OCI-LY1 (cell line): ENCODE measurements at regions not wholly inside any gene's neighbourhood (a gene's known extent, or its start where the extent isn't known, plus 50 kb on each side); places are given as distances from the start of the nearest gene placed in this dataset.

Source experiments
- H2AFZ ChIP-seq: fragments of 200-600 bp; sonication (generic), shearing (Covaris generic); 2 replicates; pipeline ENCODE4 v1.6.0; 2014; ENCODE audit warnings: antibody characterized with exemption, mild to moderate bottlenecking, low read length
- H3F3A ChIP-seq: fragments of 200-600 bp; sonication (generic), shearing (Covaris generic); 2 replicates; pipeline ENCODE4 v1.6.0; 2014; ENCODE audit warnings: mild to moderate bottlenecking, antibody characterized with exemption, low read length, moderate library complexity; ENCODE audit not compliant: insufficient read depth
- H3K27ac ChIP-seq: fragments of 200-600 bp; sonication (generic); 2 replicates; pipeline ENCODE4 v1.5.1; 2014; ENCODE audit warnings: low read length, mixed run types, mild to moderate bottlenecking, low read depth; ENCODE audit not compliant: poor library complexity, severe bottlenecking
- H3K27me3 ChIP-seq: fragments of 200-600 bp; sonication (generic); 2 replicates; pipeline ENCODE4 v1.6.0; 2014; ENCODE audit warnings: antibody characterized with exemption, mild to moderate bottlenecking, low read length, moderate library complexity; ENCODE audit not compliant: insufficient read depth
- H3K36me3 ChIP-seq: fragments of 200-600 bp; sonication (generic); 2 replicates; pipeline ENCODE4 v1.6.1; 2014; ENCODE audit warnings: mild to moderate bottlenecking, antibody characterized with exemption, low read length, moderate library complexity, mixed read lengths; ENCODE audit not compliant: insufficient read depth
- H3K4me1 ChIP-seq: fragments of 200-600 bp; sonication (generic); 2 replicates; pipeline ENCODE4 v1.5.1; 2014; ENCODE audit warnings: mild to moderate bottlenecking, low read length, moderate library complexity; ENCODE audit not compliant: insufficient read depth, severe bottlenecking
- H3K4me2 ChIP-seq: fragments of 200-600 bp; sonication (generic), shearing (Covaris generic); 2 replicates; pipeline ENCODE4 v1.6.1; 2014; ENCODE audit warnings: low read length
- H3K4me3 ChIP-seq: fragments of 200-600 bp; sonication (generic); 2 replicates; pipeline ENCODE4 v1.5.1; 2014; ENCODE audit warnings: low read length, low read depth, mild to moderate bottlenecking, mixed read lengths; ENCODE audit not compliant: poor library complexity, severe bottlenecking
- H3K79me2 ChIP-seq: fragments of 200-600 bp; shearing (Covaris generic); 2 replicates; pipeline ENCODE4 v1.6.1; 2016; ENCODE audit warnings: mixed run types, low read length, mixed read lengths; ENCODE audit not compliant: insufficient read depth
- H3K9ac ChIP-seq: fragments of 200-600 bp; sonication (generic), shearing (Covaris generic); 2 replicates; pipeline ENCODE4 v1.6.1; 2014; ENCODE audit warnings: mild to moderate bottlenecking, low read length, mixed read lengths
- H3K9me2 ChIP-seq: fragments of 200-600 bp; sonication (generic), shearing (Covaris generic); 2 replicates; pipeline ENCODE4 v1.6.1; 2014; ENCODE audit warnings: low read depth, mild to moderate bottlenecking, low read length, mixed read lengths
- H3K9me3 ChIP-seq: fragments of 200-600 bp; shearing (Covaris generic); 2 replicates; pipeline ENCODE4 v1.6.1; 2014; ENCODE audit warnings: low read length, mixed read lengths
- H4K20me1 ChIP-seq: fragments of 200-600 bp; sonication (generic), shearing (Covaris generic); 2 replicates; pipeline ENCODE4 v1.6.0; 2016; ENCODE audit warnings: mild to moderate bottlenecking, low read length; ENCODE audit not compliant: insufficient read depth
- CTCF ChIP-seq: fragments of 200-600 bp; sonication (generic), shearing (Covaris generic); IDR thresholded peaks from 2 replicates; pipeline ENCODE4 v1.5.1; 2017; ENCODE audit warnings: mild to moderate bottlenecking, antibody characterized with exemption, low read length, moderate library complexity, mixed read lengths
- EZH2 ChIP-seq: fragments of 200-600 bp; sonication (generic), shearing (Covaris generic); IDR thresholded peaks from 2 replicates; pipeline ENCODE4 v1.8.0; 2017; ENCODE audit warnings: borderline replicate concordance, mixed run types, mild to moderate bottlenecking, antibody characterized with exemption, low read length, moderate library complexity, mixed read lengths

GRCh38 chr7:46933596-46933995, 648.3 kb downstream of the TNS3 start:
- Histone ChIP-seq H3K79me2 (no peaks in the 10 kb centered on the region), H3K27ac (no peak overlapping the region), H3K9ac (no peak overlapping the region), H3F3A (no peaks in the 10 kb centered on the region), H4K20me1 (no peaks in the 10 kb centered on the region), H3K4me3 (no peak overlapping the region), H3K4me2 (no peak overlapping the region), H3K9me2 (no peaks in the 10 kb centered on the region), H3K27me3 (no peaks in the 10 kb centered on the region), H3K9me3 (no peaks in the 10 kb centered on the region), H2AFZ (no peak overlapping the region), H3K4me1 (no peaks in the 10 kb centered on the region), H3K36me3 (no peaks in the 10 kb centered on the region)
- TF ChIP-seq CTCF = no peak
- TF ChIP-seq EZH2 = no peak

- TF ChIP-seq EZH2 (no peak), CTCF (no peak)
- H3K4me3 ChIP-seq = no peak overlapping the region
- H2AFZ ChIP-seq = no peak overlapping the region
- no peaks in the 10 kb centered on the region for H3K27me3 ChIP-seq
- no peaks in the 10 kb centered on the region for H3K4me1 ChIP-seq
- H3F3A ChIP-seq = no peaks in the 10 kb centered on the region
- no peaks in the 10 kb centered on the region for H3K9me2 ChIP-seq
- H3K36me3 ChIP-seq = no peaks in the 10 kb centered on the region
- H3K4me2 ChIP-seq = no peak overlapping the region
- H3K79me2 ChIP-seq = no peaks in the 10 kb centered on the region
- no peak overlapping the region for H3K27ac ChIP-seq
- H3K9ac ChIP-seq = no peak overlapping the region
- H4K20me1 ChIP-seq = no peaks in the 10 kb centered on the region
- no peaks in the 10 kb centered on the region for H3K9me3 ChIP-seq
These were observed 649.1 kb downstream of the TNS3 start for GRCh38 chr7:46932676-46933424.

DNA sequence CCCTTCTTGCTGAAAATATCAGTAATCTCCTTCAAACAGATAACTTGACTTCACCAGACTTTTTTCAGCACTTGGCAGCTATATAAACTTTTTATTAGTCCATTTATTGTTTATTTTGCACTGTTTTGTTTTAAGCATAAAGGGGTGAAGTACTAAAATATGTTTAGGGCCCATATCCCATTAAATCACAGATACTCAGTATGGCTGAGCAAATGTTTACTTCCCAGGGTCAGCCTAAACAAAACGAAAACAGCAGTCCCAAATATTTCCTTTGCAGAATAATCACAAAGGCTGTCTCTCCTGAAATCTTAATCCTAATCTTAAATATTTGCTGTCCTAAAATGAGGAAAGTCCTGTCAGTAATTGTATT, 649.6 kb downstream of the TNS3 start:
- Histone ChIP-seq H3K36me3 (no peaks in the 10 kb centered on the region), H4K20me1 (no peaks in the 10 kb centered on the region), H3K9ac (no peak overlapping the region), H3K4me3 (no peak overlapping the region), H3K27me3 (no peaks in the 10 kb centered on the region), H3K4me2 (no peak overlapping the region), H3K9me3 (no peaks in the 10 kb centered on the region), H3K27ac (no peak overlapping the region), H2AFZ (no peak overlapping the region), H3K79me2 (no peaks in the 10 kb centered on the region), H3K4me1 (no peaks in the 10 kb centered on the region), H3F3A (no peaks in the 10 kb centered on the region), H3K9me2 (no peaks in the 10 kb centered on the region)
- no peak for TF ChIP-seq EZH2
- TF ChIP-seq CTCF = no peak
